GM20000 (cell line): ENCODE measurements at regions not wholly inside any gene's neighbourhood (a gene's known extent, or its start where the extent isn't known, plus 50 kb on each side); places are given as distances from the start of the nearest gene placed in this dataset.

Experiments used
- DNase-seq: peaks from one replicate; pipeline ENCODE4 v3.0.0; 2012; ENCODE audit warnings: low spot score
- CTCF ChIP-seq: IDR thresholded peaks from 2 replicates; pipeline ENCODE4 v1.5.1; 2012; ENCODE audit warnings: mild to moderate bottlenecking, control low read depth; ENCODE audit errors: extremely low read depth, missing control alignments

- no peak for TF ChIP-seq CTCF
- no peak for DNase-seq
These were observed 96.0 kb upstream of the MAP3K4 start for GRCh38 chr6:160895562-160895961.

- DNase-seq: no peak
- TF ChIP-seq CTCF: no peak
These were observed 91.7 kb upstream of the MAP3K4 start for GRCh38 chr6:160899671-160900430.

GRCh38 chr6:160911949-160912348 is 79.6 kb upstream of the MAP3K4 start:
- no peak for TF ChIP-seq CTCF

GRCh38 chr6:160912411-160912810 is 79.2 kb upstream of the MAP3K4 start:
- no peak for TF ChIP-seq CTCF
- DNase-seq: no peak

More at GRCh38 chr6:160911949-160912348, 79.6 kb upstream of the MAP3K4 start:
- no peak for DNase-seq

- DNase-seq: no peak
- TF ChIP-seq CTCF: no peak
These were observed 74.0 kb upstream of the MAP3K4 start for GRCh38 chr6:160917572-160917971.

GRCh38 chr6:160919723-160920440 is 71.7 kb upstream of the MAP3K4 start:
- no peak for TF ChIP-seq CTCF
- no peak for DNase-seq

GRCh38 chr6:160921095-160921494 is 70.5 kb upstream of the MAP3K4 start:
- TF ChIP-seq CTCF: no peak
- DNase-seq: no peak
